ENCODE measurements at regions not wholly inside any gene's neighbourhood (a gene's known extent, or its start where the extent isn't known, plus 50 kb on each side); places are given as distances from the start of the nearest gene placed in this dataset.
"Not testable (repeated sequence)": the region's sequence is repeated elsewhere in the genome, so short reads cannot be mapped to it uniquely, and the experiment has no call there.

- no peak for FAIRE-seq
- TF ChIP-seq POLR2A (IDR thresholded peaks at IDR 0.05; ENCODE audit: low read depth, low read length) (no peak), POU2F2 (IDR thresholded peaks at IDR 0.05; ENCODE audit: low read depth, low read length) (no peak), POLR2AphosphoS5 (IDR thresholded peaks at IDR 0.05; ENCODE audit: low read depth, low read length) (no peak), SPI1 (IDR thresholded peaks at IDR 0.05; ENCODE audit: low read depth, low read length) (no peak), PAX5 (IDR thresholded peaks at IDR 0.05; ENCODE audit: insufficient read depth, low read length, severe bottlenecking) (no peak), TAF1 (IDR thresholded peaks at IDR 0.05; ENCODE audit: low read depth, low read length) (no peak)
- DNase-seq (ENCODE audit: insufficient read length, low spot score), result no peak
These were observed 156.1 kb upstream of the GHR start for GRCh38 chr5:42267091-42267490.

GRCh38 chr5:42268170-42268569 lies 155.1 kb upstream of the GHR start:
- FAIRE-seq; DNase-seq (ENCODE audit: insufficient read length, low spot score): not testable (repeated sequence)

GRCh38 chr5:42268630-42269029 lies 154.6 kb upstream of the GHR start:
- no peak for FAIRE-seq
- no peak for DNase-seq (ENCODE audit: insufficient read length, low spot score)
- TF ChIP-seq TAF1 (IDR thresholded peaks at IDR 0.05; ENCODE audit: low read depth, low read length) (no peak), POLR2A (IDR thresholded peaks at IDR 0.05; ENCODE audit: low read depth, low read length) (no peak)

GRCh38 chr5:42270771-42271170 lies 152.5 kb upstream of the GHR start:
- no peak for TF ChIP-seq POLR2AphosphoS5 (IDR thresholded peaks at IDR 0.05; ENCODE audit: low read depth, low read length)
- no peak for TF ChIP-seq SPI1 (IDR thresholded peaks at IDR 0.05; ENCODE audit: low read depth, low read length)
- no peak for TF ChIP-seq TAF1 (IDR thresholded peaks at IDR 0.05; ENCODE audit: low read depth, low read length)
- TF ChIP-seq PAX5 (IDR thresholded peaks at IDR 0.05; ENCODE audit: insufficient read depth, low read length, severe bottlenecking), result no peak
- TF ChIP-seq POU2F2 (IDR thresholded peaks at IDR 0.05; ENCODE audit: low read depth, low read length), result no peak
- no peak for TF ChIP-seq POLR2A (IDR thresholded peaks at IDR 0.05; ENCODE audit: low read depth, low read length)
- DNase-seq (ENCODE audit: insufficient read length, low spot score), result no peak
- no peak for FAIRE-seq

- no peak for FAIRE-seq
- TF ChIP-seq POLR2AphosphoS5 (IDR thresholded peaks at IDR 0.05; ENCODE audit: low read depth, low read length) (no peak), POU2F2 (IDR thresholded peaks at IDR 0.05; ENCODE audit: low read depth, low read length) (no peak), SPI1 (IDR thresholded peaks at IDR 0.05; ENCODE audit: low read depth, low read length) (no peak), TAF1 (IDR thresholded peaks at IDR 0.05; ENCODE audit: low read depth, low read length) (no peak), POLR2A (IDR thresholded peaks at IDR 0.05; ENCODE audit: low read depth, low read length) (no peak), PAX5 (IDR thresholded peaks at IDR 0.05; ENCODE audit: insufficient read depth, low read length, severe bottlenecking) (no peak)
- no peak for DNase-seq (ENCODE audit: insufficient read length, low spot score)
These were observed 148.3 kb upstream of the GHR start for GRCh38 chr5:42274913-42275312.

- DNase-seq (ENCODE audit: insufficient read length, low spot score), result no peak
- TF ChIP-seq TAF1 (IDR thresholded peaks at IDR 0.05; ENCODE audit: low read depth, low read length) (no peak), POLR2AphosphoS5 (IDR thresholded peaks at IDR 0.05; ENCODE audit: low read depth, low read length) (no peak), SPI1 (IDR thresholded peaks at IDR 0.05; ENCODE audit: low read depth, low read length) (no peak), PAX5 (IDR thresholded peaks at IDR 0.05; ENCODE audit: insufficient read depth, low read length, severe bottlenecking) (no peak), POU2F2 (IDR thresholded peaks at IDR 0.05; ENCODE audit: low read depth, low read length) (no peak), POLR2A (IDR thresholded peaks at IDR 0.05; ENCODE audit: low read depth, low read length) (no peak)
- FAIRE-seq, result no peak
These were observed 145.9 kb upstream of the GHR start for GRCh38 chr5:42277293-42277692.

GRCh38 chr5:42284584-42284983 lies 138.7 kb upstream of the GHR start:
- no peak for TF ChIP-seq POLR2A (IDR thresholded peaks at IDR 0.05; ENCODE audit: low read depth, low read length)
- no peak for TF ChIP-seq SPI1 (IDR thresholded peaks at IDR 0.05; ENCODE audit: low read depth, low read length)
- no peak for TF ChIP-seq POU2F2 (IDR thresholded peaks at IDR 0.05; ENCODE audit: low read depth, low read length)
- no peak for TF ChIP-seq TAF1 (IDR thresholded peaks at IDR 0.05; ENCODE audit: low read depth, low read length)
- no peak for TF ChIP-seq PAX5 (IDR thresholded peaks at IDR 0.05; ENCODE audit: insufficient read depth, low read length, severe bottlenecking)
- TF ChIP-seq POLR2AphosphoS5 (IDR thresholded peaks at IDR 0.05; ENCODE audit: low read depth, low read length), result no peak
- no peak for DNase-seq (ENCODE audit: insufficient read length, low spot score)
- no peak for FAIRE-seq

- FAIRE-seq, result no peak
- DNase-seq (ENCODE audit: insufficient read length, low spot score), result no peak
- no peak for TF ChIP-seq POLR2AphosphoS5 (IDR thresholded peaks at IDR 0.05; ENCODE audit: low read depth, low read length)
- no peak for TF ChIP-seq POLR2A (IDR thresholded peaks at IDR 0.05; ENCODE audit: low read depth, low read length)
- TF ChIP-seq TAF1 (IDR thresholded peaks at IDR 0.05; ENCODE audit: low read depth, low read length), result no peak
These were observed 138.0 kb upstream of the GHR start for GRCh38 chr5:42285230-42285629.

GRCh38 chr5:42300496-42300895 lies 122.7 kb upstream of the GHR start:
- TF ChIP-seq POU2F2 (IDR thresholded peaks at IDR 0.05; ENCODE audit: low read depth, low read length) (no peak), SPI1 (IDR thresholded peaks at IDR 0.05; ENCODE audit: low read depth, low read length) (no peak), POLR2A (IDR thresholded peaks at IDR 0.05; ENCODE audit: low read depth, low read length) (no peak), POLR2AphosphoS5 (IDR thresholded peaks at IDR 0.05; ENCODE audit: low read depth, low read length) (no peak), TAF1 (IDR thresholded peaks at IDR 0.05; ENCODE audit: low read depth, low read length) (no peak), PAX5 (IDR thresholded peaks at IDR 0.05; ENCODE audit: insufficient read depth, low read length, severe bottlenecking) (no peak)
- no peak for DNase-seq (ENCODE audit: insufficient read length, low spot score)
- no peak for FAIRE-seq

- no peak for FAIRE-seq
These were observed 121.9 kb upstream of the GHR start for GRCh38 chr5:42301349-42301748.

GRCh38 chr5:42302186-42302585 lies 121.1 kb upstream of the GHR start:
- no peak for TF ChIP-seq POLR2AphosphoS5 (IDR thresholded peaks at IDR 0.05; ENCODE audit: low read depth, low read length)
- TF ChIP-seq POU2F2 (IDR thresholded peaks at IDR 0.05; ENCODE audit: low read depth, low read length), result no peak
- TF ChIP-seq TAF1 (IDR thresholded peaks at IDR 0.05; ENCODE audit: low read depth, low read length), result no peak
- TF ChIP-seq SPI1 (IDR thresholded peaks at IDR 0.05; ENCODE audit: low read depth, low read length), result no peak
- DNase-seq (ENCODE audit: insufficient read length, low spot score) (no peak), FAIRE-seq (no peak)

More at GRCh38 chr5:42301349-42301748, 121.9 kb upstream of the GHR start:
- DNase-seq (ENCODE audit: insufficient read length, low spot score), result no peak
- no peak for TF ChIP-seq POLR2AphosphoS5 (IDR thresholded peaks at IDR 0.05; ENCODE audit: low read depth, low read length)
- TF ChIP-seq TAF1 (IDR thresholded peaks at IDR 0.05; ENCODE audit: low read depth, low read length), result no peak
- no peak for TF ChIP-seq SPI1 (IDR thresholded peaks at IDR 0.05; ENCODE audit: low read depth, low read length)
- TF ChIP-seq PAX5 (IDR thresholded peaks at IDR 0.05; ENCODE audit: insufficient read depth, low read length, severe bottlenecking), result no peak
- no peak for TF ChIP-seq POLR2A (IDR thresholded peaks at IDR 0.05; ENCODE audit: low read depth, low read length)
- no peak for TF ChIP-seq POU2F2 (IDR thresholded peaks at IDR 0.05; ENCODE audit: low read depth, low read length)

Data from GM12891 (cell line).